GM10248 (cell line): ENCODE measurements at regions not wholly inside any gene's neighbourhood (a gene's known extent, or its start where the extent isn't known, plus 50 kb on each side); places are given as distances from the start of the nearest gene placed in this dataset.

Source experiments
- CTCF ChIA-PET: fragments of 300-600 bp; sonication (Branson Sonifier 250); formaldehyde crosslinking; extraction: SDS; loops from one replicate; lab custom pipeline; 2021; ENCODE audit warnings: antibody characterized with exemption; lab: Yijun Ruan, JAX
- POLR2A ChIA-PET: fragments of 350-650 bp; sonication (Branson Sonifier 250); formaldehyde crosslinking; extraction: SDS; loops from one replicate; lab custom pipeline; 2020; ENCODE audit warnings: antibody characterized with exemption; lab: Yijun Ruan, JAX
- DNase-seq: peaks from one replicate; pipeline ENCODE4 v3.0.0; 2012; ENCODE audit errors: extremely low spot score
- CTCF ChIP-seq: IDR thresholded peaks from 2 replicates; pipeline ENCODE4 v1.5.1; 2012; ENCODE audit warnings: mild to moderate bottlenecking, low read depth; ENCODE audit errors: extremely low read depth, missing control alignments, control extremely low read depth

- no peak for DNase-seq
- ChIA-PET CTCF (no interaction called here), POLR2A (no interaction called here)
- TF ChIP-seq CTCF, result no peak
Measured at GRCh38 chr16:22665048-22665797, 148.7 kb upstream of the HS3ST2 start.

- ChIA-PET CTCF (no interaction called here), POLR2A (no interaction called here)
- DNase-seq, result no peak
- TF ChIP-seq CTCF, result no peak
Measured at GRCh38 chr16:22665803-22666202, 148.2 kb upstream of the HS3ST2 start.

- no peak for DNase-seq
- ChIA-PET POLR2A (no interaction called here), CTCF (no interaction called here)
- no peak for TF ChIP-seq CTCF
Measured at GRCh38 chr16:22668318-22668717, 145.6 kb upstream of the HS3ST2 start.

GRCh38 chr16:22670044-22670536 lies 143.9 kb upstream of the HS3ST2 start:
- ChIA-PET CTCF (interaction anchor here (1.4 kb wide), 1 partner anchor 15 kb away, joined by 5 read pairs; no protein-coding TSS in a partner anchor), POLR2A (no interaction called here)
- TF ChIP-seq CTCF, result no peak
- DNase-seq, result no peak

- peak; percentile 66 for DNase-seq
- POLR2A ChIA-PET, result no interaction called here
- CTCF ChIA-PET, result interaction anchor here (1.4 kb wide), 2 partner anchors 16 to 27 kb away, joined by 3 to 5 read pairs; no protein-coding TSS in a partner anchor
- no peak for TF ChIP-seq CTCF
Measured at GRCh38 chr16:22670551-22671041, 143.4 kb upstream of the HS3ST2 start.

- DNase-seq, result no peak
- TF ChIP-seq CTCF, result no peak
- ChIA-PET POLR2A (no interaction called here), CTCF (interaction anchor here (1.4 to 1.5 kb wide), 2 partner anchors 20 to 28 kb away, joined by 3 to 5 read pairs; no protein-coding TSS in a partner anchor)
Measured at GRCh38 chr16:22671301-22672076, 142.5 kb upstream of the HS3ST2 start.
